H1 (cell line): ENCODE measurements at regions not wholly inside any gene's neighbourhood (a gene's known extent, or its start where the extent isn't known, plus 50 kb on each side); places are given as distances from the start of the nearest gene placed in this dataset.

Experiments
- CEBPB ChIP-seq: IDR thresholded peaks from 2 replicates; pipeline ENCODE4 v1.6.1; 2012; ENCODE audit warnings: low read depth, low read length
- CHD7 ChIP-seq: fragments of 300-600 bp; sonication (generic); IDR thresholded peaks from 2 replicates; pipeline ENCODE4 v1.7.1; 2012; ENCODE audit warnings: low read length, moderate library complexity, mild to moderate bottlenecking, inconsistent platforms; ENCODE audit not compliant: insufficient replicate concordance
- EZH2 ChIP-seq: fragments of 200-600 bp; sonication (generic); IDR thresholded peaks from 2 replicates; pipeline ENCODE4 v1.7.1; 2012; ENCODE audit warnings: low read depth, mild to moderate bottlenecking, moderate library complexity, low read length, inconsistent platforms; ENCODE audit not compliant: severe bottlenecking
- POLR2A ChIP-seq, 2 experiments: IDR thresholded peaks; 1 replicate in 1 of 2; 2 replicates in 1 of 2; pipeline ENCODE4 v1.6.1; 2011; ENCODE audit warnings: low read depth in 2 of 2, low read length in 2 of 2, mild to moderate bottlenecking in 2 of 2; ENCODE audit errors: control extremely low read depth in 1 of 2

- TF ChIP-seq CHD7: no peak
- no peak for TF ChIP-seq CEBPB
- TF ChIP-seq EZH2: no peak
- no peak for TF ChIP-seq POLR2A (IDR thresholded peaks at IDR 0.05; ENCODE audit: control extremely low read depth in 1 of 2, low read depth in 2 of 2, low read length in 2 of 2)
These were observed 67.2 kb downstream of the PTGR3 start (continued) for GRCh38 chr18:75141734-75142133.
